ENCODE measurements at regions not wholly inside any gene's neighbourhood (a gene's known extent, or its start where the extent isn't known, plus 50 kb on each side); places are given as distances from the start of the nearest gene placed in this dataset.

DNA sequence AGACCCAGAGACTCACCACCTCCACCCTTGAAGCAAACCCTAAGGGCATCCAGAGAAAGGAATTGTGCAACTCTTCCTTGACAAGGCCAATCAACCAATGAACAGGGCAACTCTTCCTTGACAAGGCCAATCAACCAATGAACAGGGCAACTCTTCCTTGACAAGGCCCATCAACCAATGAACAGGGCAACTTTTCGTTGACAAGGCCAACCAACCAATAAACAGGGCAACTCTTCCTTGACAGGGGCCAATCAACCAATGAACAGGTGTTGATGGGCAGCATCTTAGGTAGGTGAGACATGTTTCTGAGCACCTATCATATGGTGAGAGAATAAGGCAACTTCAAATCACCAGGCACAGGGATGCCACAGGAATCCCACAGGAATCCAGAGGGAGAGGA is 181.5 kb upstream of the RNF32 start:
- Histone ChIP-seq H3K36me3 (ENCODE audit: control insufficient read depth, insufficient read depth, low read length) (no peaks in the 10 kb centered on the region), H3K9me3 (replicated peaks; ENCODE audit: control insufficient read depth, low read depth, low read length) (no peaks in the 10 kb centered on the region), H3K27me3 (ENCODE audit: control insufficient read depth, insufficient read depth, low read length) (no peaks in the 10 kb centered on the region), H3K27ac (ENCODE audit: low read length) (no peak overlapping the region), H3K4me1 (ENCODE audit: control insufficient read depth, insufficient read depth, low read length) (no peaks in the 10 kb centered on the region), H3K4me3 (ENCODE audit: low read length) (no peak overlapping the region)
- whole genome bisulfite sequencing (ENCODE audit: insufficient coverage): no CpG with 5 or more reads among the region's 1 CpG
- DNase-seq: no peak

- 86% methylated on average over 12 of the region's 16 CpGs for WGBS (ENCODE audit: insufficient coverage)
- H3K27me3 ChIP-seq (ENCODE audit: control insufficient read depth, insufficient read depth, low read length): no peaks in the 10 kb centered on the region
Observed at GRCh38 chr7:156458011-156458410, 182.6 kb upstream of the RNF32 start.

DNA sequence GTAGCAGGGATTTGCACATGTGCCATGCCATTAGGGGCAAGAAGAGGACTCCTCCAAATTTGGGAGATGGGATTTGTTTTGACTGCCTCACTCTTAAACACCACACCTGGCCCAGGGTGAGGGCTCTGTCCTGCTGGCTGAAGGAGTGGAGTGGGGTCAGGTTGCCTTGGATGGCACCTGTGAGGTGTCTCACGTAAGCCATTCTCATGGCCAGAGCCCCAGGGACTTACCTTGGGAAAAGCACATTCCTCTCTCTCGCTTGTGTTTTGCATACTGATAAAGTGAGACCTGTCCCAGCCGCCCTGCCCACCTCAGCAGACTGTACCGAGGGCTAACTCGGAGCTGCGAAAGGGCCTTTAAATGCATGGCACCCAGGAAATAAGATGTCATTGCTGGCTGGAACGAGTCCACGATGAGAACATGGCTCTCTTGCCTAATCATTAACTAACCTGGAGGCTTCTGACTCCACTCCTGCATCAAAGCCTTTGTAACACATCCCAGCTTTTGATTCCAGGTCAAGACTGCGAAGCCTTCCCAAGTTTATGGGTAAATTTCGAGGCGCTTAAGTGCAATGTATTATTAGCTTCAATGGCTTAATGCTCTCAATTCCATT is 184.0 kb upstream of the RNF32 start:
- H3K27me3 ChIP-seq (ENCODE audit: control insufficient read depth, insufficient read depth, low read length): no peaks in the 10 kb centered on the region
- H3K27ac ChIP-seq (ENCODE audit: low read length): no peak overlapping the region
- no peaks in the 10 kb centered on the region for H3K36me3 ChIP-seq (ENCODE audit: control insufficient read depth, insufficient read depth, low read length)
- DNase-seq: no peak
- no peaks in the 10 kb centered on the region for H3K9me3 ChIP-seq (replicated peaks; ENCODE audit: control insufficient read depth, low read depth, low read length)
- 78% methylated on average over 11 of the region's 11 CpGs for WGBS (ENCODE audit: insufficient coverage)
- H3K4me3 ChIP-seq (ENCODE audit: low read length): no peak overlapping the region
- no peaks in the 10 kb centered on the region for H3K4me1 ChIP-seq (ENCODE audit: control insufficient read depth, insufficient read depth, low read length)

More at GRCh38 chr7:156458011-156458410, 182.6 kb upstream of the RNF32 start:
- no peaks in the 10 kb centered on the region for H3K36me3 ChIP-seq (ENCODE audit: control insufficient read depth, insufficient read depth, low read length)
- no peaks in the 10 kb centered on the region for H3K9me3 ChIP-seq (replicated peaks; ENCODE audit: control insufficient read depth, low read depth, low read length)
- H3K27ac ChIP-seq (ENCODE audit: low read length): no peak overlapping the region
- H3K4me1 ChIP-seq (ENCODE audit: control insufficient read depth, insufficient read depth, low read length): no peaks in the 10 kb centered on the region
- no peak for DNase-seq
- no peak overlapping the region for H3K4me3 ChIP-seq (ENCODE audit: low read length)

DNA sequence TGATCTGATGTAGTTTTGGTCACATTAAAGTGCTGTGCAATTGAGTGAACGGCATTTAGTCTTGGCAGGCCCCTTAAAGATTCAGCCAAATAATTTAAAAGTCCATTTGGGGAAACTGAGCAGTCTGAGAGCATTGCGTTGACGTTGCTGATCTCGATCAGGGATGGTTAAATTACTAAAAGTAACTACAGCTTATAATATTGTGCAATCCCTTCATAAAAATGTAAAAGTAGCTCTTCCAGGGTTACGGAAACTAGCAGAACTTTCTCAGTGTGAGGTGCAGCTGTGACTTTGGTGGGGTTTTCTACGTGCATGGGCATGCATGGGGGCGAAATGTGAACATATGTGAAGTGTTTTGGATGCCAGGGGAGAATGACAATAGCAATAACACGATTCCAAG is 184.5 kb upstream of the RNF32 start:
- no peaks in the 10 kb centered on the region for H3K27me3 ChIP-seq (ENCODE audit: control insufficient read depth, insufficient read depth, low read length)
- H3K36me3 ChIP-seq (ENCODE audit: control insufficient read depth, insufficient read depth, low read length): no peaks in the 10 kb centered on the region
- DNase-seq: no peak
- no peaks in the 10 kb centered on the region for H3K9me3 ChIP-seq (replicated peaks; ENCODE audit: control insufficient read depth, low read depth, low read length)
- 67% methylated on average over 4 of the region's 8 CpGs for WGBS (ENCODE audit: insufficient coverage)
- H3K4me1 ChIP-seq (ENCODE audit: control insufficient read depth, insufficient read depth, low read length): no peaks in the 10 kb centered on the region
- H3K27ac ChIP-seq (ENCODE audit: low read length): no peak overlapping the region
- no peak overlapping the region for H3K4me3 ChIP-seq (ENCODE audit: low read length)

DNA sequence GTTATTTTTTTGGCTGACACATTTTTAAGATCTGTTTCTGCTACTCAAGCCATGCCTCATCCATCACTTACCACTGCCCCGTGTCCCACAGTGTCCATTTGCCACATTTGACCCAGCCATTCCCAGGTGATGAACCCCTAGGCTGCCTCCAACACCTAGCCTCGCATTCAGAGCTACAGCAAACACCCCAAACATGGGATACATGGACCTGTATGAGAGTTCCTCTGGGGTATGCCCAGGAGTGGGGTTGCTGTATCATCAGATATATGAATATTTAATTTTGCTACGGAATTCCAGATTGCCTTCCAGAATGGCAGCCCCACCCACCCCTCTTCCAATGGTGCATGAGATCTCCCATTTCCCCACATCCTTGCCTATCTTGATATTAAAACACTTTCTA is 190.1 kb upstream of the RNF32 start:
- no CpG with 5 or more reads among the region's 3 CpGs for WGBS (ENCODE audit: insufficient coverage)
- H3K27ac ChIP-seq (ENCODE audit: low read length): no peak overlapping the region
- H3K36me3 ChIP-seq (ENCODE audit: control insufficient read depth, insufficient read depth, low read length): no peaks in the 10 kb centered on the region
- no peak for DNase-seq
- H3K27me3 ChIP-seq (ENCODE audit: control insufficient read depth, insufficient read depth, low read length): no peaks in the 10 kb centered on the region
- H3K4me3 ChIP-seq (ENCODE audit: low read length): no peak overlapping the region
- no peaks in the 10 kb centered on the region for H3K9me3 ChIP-seq (replicated peaks; ENCODE audit: control insufficient read depth, low read depth, low read length)
- H3K4me1 ChIP-seq (ENCODE audit: control insufficient read depth, insufficient read depth, low read length): no peaks in the 10 kb centered on the region

DNA sequence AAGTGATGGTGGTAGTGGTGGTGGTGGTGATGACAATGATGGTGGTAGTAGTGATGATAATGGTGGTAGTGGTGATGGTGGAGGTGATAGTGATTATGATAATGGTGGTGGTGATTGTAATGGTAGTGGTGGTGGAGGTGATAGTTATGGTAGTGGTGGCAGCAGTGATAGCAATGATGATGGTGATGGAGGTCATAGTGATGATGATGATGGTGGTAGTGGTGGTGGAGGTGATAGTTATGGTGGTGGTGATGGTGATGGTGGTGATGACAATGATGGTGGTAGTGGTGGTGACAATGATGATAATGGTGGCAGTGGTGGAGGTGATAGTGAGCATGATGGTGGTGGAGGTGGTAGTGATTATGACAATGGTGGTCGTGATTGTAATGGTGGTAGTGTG is 191.7 kb upstream of the RNF32 start:
- H3K27me3 ChIP-seq (ENCODE audit: control insufficient read depth, insufficient read depth, low read length): peaks cover 2% of the 10 kb centered on the region

DNA sequence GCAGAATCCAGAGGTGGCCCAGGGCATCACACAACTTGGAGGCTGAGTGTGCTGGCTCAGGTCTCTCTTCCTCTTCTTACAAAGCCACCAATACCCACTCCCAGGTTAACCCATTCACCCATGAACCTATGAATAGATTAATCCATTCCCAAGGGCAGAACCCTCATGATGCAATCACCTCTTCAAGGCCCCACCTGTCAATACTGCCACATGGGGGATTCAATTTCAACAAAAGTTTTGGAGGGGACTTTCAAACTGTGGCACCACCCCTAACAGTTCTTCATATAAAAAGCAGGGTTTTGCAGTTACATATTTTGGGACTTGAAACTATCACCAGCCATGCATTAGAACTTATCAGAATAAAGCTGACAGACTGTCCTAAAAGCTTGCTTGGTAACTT is 193.6 kb upstream of the RNF32 start:
- peaks cover 2% of the 10 kb centered on the region for H3K27me3 ChIP-seq (ENCODE audit: control insufficient read depth, insufficient read depth, low read length)
- H3K27ac ChIP-seq (ENCODE audit: low read length): no peak overlapping the region
- no peaks in the 10 kb centered on the region for H3K9me3 ChIP-seq (replicated peaks; ENCODE audit: control insufficient read depth, low read depth, low read length)
- H3K4me1 ChIP-seq (ENCODE audit: control insufficient read depth, insufficient read depth, low read length): no peaks in the 10 kb centered on the region
- no peaks in the 10 kb centered on the region for H3K36me3 ChIP-seq (ENCODE audit: control insufficient read depth, insufficient read depth, low read length)
- DNase-seq: no peak
- no peak overlapping the region for H3K4me3 ChIP-seq (ENCODE audit: low read length)

More for the DNA sequence above, 191.7 kb upstream of the RNF32 start:
- no peak for DNase-seq
- no peaks in the 10 kb centered on the region for H3K36me3 ChIP-seq (ENCODE audit: control insufficient read depth, insufficient read depth, low read length)
- no peak overlapping the region for H3K27ac ChIP-seq (ENCODE audit: low read length)
- no peak overlapping the region for H3K4me3 ChIP-seq (ENCODE audit: low read length)
- WGBS (ENCODE audit: insufficient coverage): 86% methylated on average over 1 of the region's 1 CpG
- no peaks in the 10 kb centered on the region for H3K4me1 ChIP-seq (ENCODE audit: control insufficient read depth, insufficient read depth, low read length)
- H3K9me3 ChIP-seq (replicated peaks; ENCODE audit: control insufficient read depth, low read depth, low read length): no peaks in the 10 kb centered on the region

DNA sequence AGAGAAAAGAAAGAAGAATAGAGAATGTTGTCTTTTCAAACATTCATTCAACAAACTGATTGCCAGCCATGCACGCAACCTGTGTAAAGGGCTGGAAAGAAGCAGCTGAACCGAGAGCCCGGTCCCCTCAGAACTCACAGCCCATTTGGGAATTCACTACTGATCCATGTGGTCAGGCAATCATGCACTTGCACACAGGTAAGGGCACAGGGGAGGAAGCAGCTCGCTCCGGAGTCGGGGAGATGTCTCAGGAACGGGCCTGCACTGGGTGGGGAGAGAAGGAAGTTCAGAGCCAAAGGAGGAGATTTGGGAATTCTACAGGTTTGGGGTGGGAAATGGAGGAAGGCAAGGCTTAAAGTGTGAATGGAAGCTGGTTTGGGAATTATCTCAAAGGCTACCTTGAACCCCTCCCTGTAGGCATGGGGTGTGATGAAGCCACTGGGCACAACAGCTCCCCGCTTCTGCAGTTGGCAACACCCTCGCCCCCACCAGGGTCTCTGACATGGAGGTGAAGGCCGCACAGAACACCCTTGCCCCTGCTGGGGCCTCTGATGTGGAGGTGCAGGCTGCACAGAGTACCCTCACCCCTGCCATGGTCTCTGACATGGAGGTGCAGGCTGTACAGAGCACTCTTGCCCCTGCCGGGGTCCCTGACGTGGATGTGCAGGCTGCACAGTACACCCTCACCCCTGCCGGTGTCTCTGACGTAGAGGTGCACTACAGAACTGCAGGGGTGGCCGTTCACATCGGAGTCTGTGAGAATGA is 194.4 kb upstream of the RNF32 start:
- Histone ChIP-seq H3K9me3 (replicated peaks; ENCODE audit: control insufficient read depth, low read depth, low read length) (no peaks in the 10 kb centered on the region), H3K27ac (ENCODE audit: low read length) (no peak overlapping the region), H3K4me1 (ENCODE audit: control insufficient read depth, insufficient read depth, low read length) (no peaks in the 10 kb centered on the region), H3K4me3 (ENCODE audit: low read length) (no peak overlapping the region), H3K27me3 (ENCODE audit: control insufficient read depth, insufficient read depth, low read length) (peaks cover 2% of the 10 kb centered on the region), H3K36me3 (ENCODE audit: control insufficient read depth, insufficient read depth, low read length) (no peaks in the 10 kb centered on the region)
- 82% methylated on average over 15 of the region's 16 CpGs for WGBS (ENCODE audit: insufficient coverage)
- DNase-seq: no peak

- no peak overlapping the region for H3K27ac ChIP-seq (ENCODE audit: low read length)
- no peaks in the 10 kb centered on the region for H3K9me3 ChIP-seq (replicated peaks; ENCODE audit: control insufficient read depth, low read depth, low read length)
- no peak overlapping the region for H3K4me3 ChIP-seq (ENCODE audit: low read length)
- WGBS (ENCODE audit: insufficient coverage): 33% methylated on average over 10 of the region's 10 CpGs
- no peaks in the 10 kb centered on the region for H3K36me3 ChIP-seq (ENCODE audit: control insufficient read depth, insufficient read depth, low read length)
- H3K4me1 ChIP-seq (ENCODE audit: control insufficient read depth, insufficient read depth, low read length): no peaks in the 10 kb centered on the region
- peaks cover 2% of the 10 kb centered on the region for H3K27me3 ChIP-seq (ENCODE audit: control insufficient read depth, insufficient read depth, low read length)
- DNase-seq: no peak
Observed at GRCh38 chr7:156442516-156442915, 198.1 kb upstream of the RNF32 start.

DNA sequence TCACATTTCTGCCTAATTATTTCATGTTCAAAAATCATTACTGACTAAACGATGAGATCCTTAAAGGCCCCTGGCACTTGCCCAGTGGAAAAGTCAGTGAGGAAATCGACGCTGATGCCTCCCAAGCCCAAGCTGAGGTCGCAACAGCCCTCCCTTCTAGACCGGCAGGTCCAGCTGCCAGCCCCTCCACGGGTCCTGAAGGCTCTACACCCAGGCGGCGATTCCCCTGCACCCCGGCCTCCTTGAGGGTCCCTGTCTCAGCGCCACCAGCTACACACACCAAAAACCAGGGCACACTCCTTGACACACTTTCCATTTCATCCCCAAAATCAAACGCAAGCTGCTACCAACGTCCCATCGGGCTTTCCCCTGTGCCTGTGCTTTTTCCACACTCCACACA is 200.1 kb upstream of the RNF32 start:
- H3K4me1 ChIP-seq (ENCODE audit: control insufficient read depth, insufficient read depth, low read length): no peaks in the 10 kb centered on the region
- H3K36me3 ChIP-seq (ENCODE audit: control insufficient read depth, insufficient read depth, low read length): no peaks in the 10 kb centered on the region
- H3K9me3 ChIP-seq (replicated peaks; ENCODE audit: control insufficient read depth, low read depth, low read length): no peaks in the 10 kb centered on the region
- H3K4me3 ChIP-seq (ENCODE audit: low read length): no peak overlapping the region
- H3K27ac ChIP-seq (ENCODE audit: low read length): no peak overlapping the region
- DNase-seq: no peak
- 85% methylated on average over 13 of the region's 13 CpGs for WGBS (ENCODE audit: insufficient coverage)
- H3K27me3 ChIP-seq (ENCODE audit: control insufficient read depth, insufficient read depth, low read length): peaks cover 2% of the 10 kb centered on the region
